ENCODE measurements at regions not wholly inside any gene's neighbourhood (a gene's known extent, or its start where the extent isn't known, plus 50 kb on each side); places are given as distances from the start of the nearest gene placed in this dataset.

GRCh38 chr14:98909251-98909944 is 362.6 kb downstream of the BCL11B start:
- no peak overlapping the region for H3K27ac ChIP-seq
- no peaks in the 10 kb centered on the region for H3K36me3 ChIP-seq
- intact Hi-C loops (cut with DNase I): loop anchor here (10.0 kb wide), 2 partner anchors 215 to 325 kb away; no protein-coding TSS in a partner anchor
- WGBS, 2 donors: 60 to 74% methylated on average over 11 of the region's 11 CpGs
- H3K27me3 ChIP-seq: no peaks in the 10 kb centered on the region
- no peak for DNase-seq
- H3K4me3 ChIP-seq (replicated peaks in 1 of 3): no peak overlapping the region
- TF ChIP-seq CTCF (IDR thresholded peaks at IDR 0.05) (no peak), POLR2A (IDR thresholded peaks at IDR 0.05) (no peak)
- H3K4me1 ChIP-seq: peaks cover 4 to 5% of the 10 kb centered on the region in 2 donors
- H3K9me3 ChIP-seq: no peaks in the 10 kb centered on the region

DNA sequence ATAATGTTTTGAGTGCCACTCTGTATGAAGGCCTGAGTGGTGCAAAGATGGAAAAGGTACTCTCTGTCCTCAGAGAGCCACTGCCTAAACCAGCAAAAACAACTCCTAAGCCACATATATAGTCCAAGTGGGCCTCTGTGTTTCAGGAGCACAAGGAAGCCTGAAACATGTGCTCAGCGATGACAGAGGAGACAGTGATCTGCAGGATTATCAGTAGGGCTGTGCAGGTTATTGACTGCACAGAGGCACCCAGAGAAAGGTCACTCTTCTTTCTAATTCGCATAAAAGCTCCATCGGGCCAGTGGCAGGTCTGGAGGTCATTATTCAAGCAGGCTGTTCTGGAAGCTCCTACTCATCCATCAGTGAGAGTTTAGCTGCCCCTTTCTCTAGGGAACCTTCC is 361.9 kb downstream of the BCL11B start:
- Histone ChIP-seq H3K4me1 (peaks cover 4 to 5% of the 10 kb centered on the region in 2 donors), H3K36me3 (no peaks in the 10 kb centered on the region), H3K4me3 (replicated peaks in 1 of 3) (no peak overlapping the region), H3K9me3 (no peaks in the 10 kb centered on the region), H3K27ac (no peak overlapping the region), H3K27me3 (no peaks in the 10 kb centered on the region)
- no peak for TF ChIP-seq CTCF (IDR thresholded peaks at IDR 0.05)
- TF ChIP-seq POLR2A (IDR thresholded peaks at IDR 0.05): no peak
- intact Hi-C loops (cut with DNase I): no loop called here
- no peak for DNase-seq
- 75 to 85% methylated on average over 3 of the region's 3 CpGs for WGBS, 2 donors

GRCh38 chr14:98912655-98913054 is 359.3 kb downstream of the BCL11B start:
- H3K4me3 ChIP-seq (replicated peaks in 1 of 3): no peak overlapping the region
- no peaks in the 10 kb centered on the region for H3K36me3 ChIP-seq
- H3K9me3 ChIP-seq: no peaks in the 10 kb centered on the region
- no peaks in the 10 kb centered on the region for H3K4me1 ChIP-seq
- intact Hi-C loops (cut with DNase I): no loop called here
- H3K27ac ChIP-seq: no peak overlapping the region
- no peaks in the 10 kb centered on the region for H3K27me3 ChIP-seq
- no peak for DNase-seq
- TF ChIP-seq CTCF (IDR thresholded peaks at IDR 0.05) (no peak), POLR2A (IDR thresholded peaks at IDR 0.05) (no peak)
- WGBS, 2 donors: 87 to 89% methylated on average over 2 of the region's 2 CpGs

DNA sequence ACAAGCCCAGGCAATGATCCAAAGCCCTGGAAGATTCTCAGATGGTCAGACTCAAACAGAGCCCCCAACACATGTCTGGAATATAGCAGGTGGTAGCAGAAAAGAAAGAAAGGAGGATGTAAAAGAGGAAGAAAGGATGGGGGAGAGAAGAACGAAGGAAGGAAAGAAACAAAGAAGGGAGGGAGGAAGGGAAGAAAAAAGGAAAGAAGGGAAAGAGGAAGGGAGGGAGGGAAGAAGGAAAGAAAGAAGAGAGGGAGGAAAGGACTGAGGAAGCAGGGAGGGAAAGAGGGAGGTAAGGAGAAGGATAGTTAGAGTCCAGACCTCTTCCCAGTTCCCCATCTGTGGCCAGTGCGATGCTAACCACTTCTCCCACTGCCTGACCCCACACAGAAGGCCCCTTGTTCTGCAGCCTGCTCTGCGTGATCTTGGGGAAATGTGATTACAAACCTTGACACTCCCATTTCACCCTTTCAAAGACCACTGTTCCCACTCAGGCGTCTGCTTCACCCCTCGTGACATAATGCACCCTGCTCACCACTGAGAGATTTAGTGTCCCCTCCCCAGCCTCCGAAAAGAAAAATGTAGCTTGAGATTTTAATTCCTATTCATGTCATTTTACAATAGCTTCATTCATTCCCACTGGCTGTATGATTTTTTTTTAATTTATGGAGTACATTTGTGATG is 357.9 kb downstream of the BCL11B start:
- Histone ChIP-seq H3K27me3 (no peaks in the 10 kb centered on the region), H3K27ac (no peak overlapping the region), H3K9me3 (no peaks in the 10 kb centered on the region), H3K4me3 (replicated peaks in 1 of 3) (no peak overlapping the region), H3K36me3 (no peaks in the 10 kb centered on the region), H3K4me1 (no peaks in the 10 kb centered on the region)
- no peak for DNase-seq
- 78 to 81% methylated on average over 6 of the region's 6 CpGs for WGBS, 2 donors
- TF ChIP-seq POLR2A (IDR thresholded peaks at IDR 0.05) (no peak), CTCF (IDR thresholded peaks at IDR 0.05) (no peak)
- intact Hi-C loops (cut with DNase I): no loop called here

- TF ChIP-seq POLR2A (IDR thresholded peaks at IDR 0.05) (no peak), CTCF (IDR thresholded peaks at IDR 0.05) (no peak)
- whole genome bisulfite sequencing, 2 donors: 61 to 64% methylated on average over 3 to 4 of the region's 4 CpGs
- no peaks in the 10 kb centered on the region for H3K4me1 ChIP-seq
- no peaks in the 10 kb centered on the region for H3K9me3 ChIP-seq
- H3K4me3 ChIP-seq (replicated peaks in 1 of 3): no peak overlapping the region
- H3K36me3 ChIP-seq: no peaks in the 10 kb centered on the region
- DNase-seq: no peak
- no peaks in the 10 kb centered on the region for H3K27me3 ChIP-seq
- no peak overlapping the region for H3K27ac ChIP-seq
- intact Hi-C loops (cut with DNase I): no loop called here
Measured at GRCh38 chr14:98914942-98915341, 357.1 kb downstream of the BCL11B start.
